HepG2 (cell line): ENCODE measurements at regions not wholly inside any gene's neighbourhood (a gene's known extent, or its start where the extent isn't known, plus 50 kb on each side); places are given as distances from the start of the nearest gene placed in this dataset.
A peak's percentile ranks its signal among the peaks of the same experiment; 100 is the strongest.

Experiments
- ATAC-seq: fragments of 200-7000 bp; cut with Tn5 transposase; 3 replicates; pipeline ENCODE4 v1.9.1; 2020; ENCODE audit warnings: mild to moderate bottlenecking, moderate library complexity
- BruUV-seq: library from RNA; stranded (reverse); fragments of 400-500 nt; replicated peaks from 2 replicates; lab custom pipeline; 2021; lab: Mats Ljungman, UMichigan
- CTCF ChIA-PET: fragments of 300-600 bp; formaldehyde crosslinking; extraction: SDS; loops from one replicate; lab custom pipeline; 2021; ENCODE audit warnings: low total read pairs, inconsistent platforms, low intra/inter-chr PET ratio; lab: Yijun Ruan, JAX
- POLR2A ChIA-PET: fragments of 350-600 bp; sonication (Branson Sonifier 250); formaldehyde crosslinking; loops from one replicate; lab custom pipeline; 2020; ENCODE audit warnings: antibody characterized with exemption, inconsistent platforms; lab: Yijun Ruan, JAX
- DNase-seq: peaks from one replicate; pipeline ENCODE4 v3.0.0-alpha.2; 2015; ENCODE audit warnings: low spot score
- FAIRE-seq: peaks from 3 replicates; lab custom pipeline; 2011; peaks lifted over from hg19 to GRCh38; lab: Jason Lieb, UNC
- H2AFZ ChIP-seq: one replicate; pipeline ENCODE4 v1.6.1; 2011; ENCODE audit warnings: low read length, inconsistent platforms
- H3K27ac ChIP-seq: fragments of 300-600 bp; 3 replicates; pipeline ENCODE4 v1.8.0; 2011; ENCODE audit warnings: mixed run types, mild to moderate bottlenecking, mixed read lengths, low read length, inconsistent platforms; ENCODE audit not compliant: insufficient read depth; ENCODE audit errors: extremely low read length
- H3K27me3 ChIP-seq, 2 experiments: fragments of 200-600 bp in 1 of 2; 2 replicates in 1 of 2; 3 replicates in 1 of 2; pipeline versions ENCODE4 v1.6.0 to v1.8.0; 2011; ENCODE audit warnings: low read length in 2 of 2, mild to moderate bottlenecking in 2 of 2, moderate library complexity in 2 of 2, inconsistent platforms in 1 of 2; ENCODE audit not compliant: insufficient read depth in 2 of 2, control insufficient read depth in 1 of 2
- H3K36me3 ChIP-seq, 2 experiments: fragments of 200-600 bp in 1 of 2; replicated peaks in 1 of 2; 2 replicates in 1 of 2; 3 replicates in 1 of 2; pipeline versions ENCODE4 v1.5.1 to v1.8.0; 2011; ENCODE audit warnings: low read length in 2 of 2, inconsistent platforms in 1 of 2; ENCODE audit not compliant: insufficient read depth in 2 of 2, control insufficient read depth in 1 of 2
- H3K4me1 ChIP-seq: 2 replicates; pipeline ENCODE4 v1.5.1; 2012; ENCODE audit warnings: low read length, inconsistent platforms; ENCODE audit not compliant: insufficient read depth
- H3K4me2 ChIP-seq: 2 replicates; pipeline ENCODE4 v1.6.0; 2011; ENCODE audit warnings: low read depth, low read length, inconsistent platforms
- H3K4me3 ChIP-seq, 3 experiments: fragments of 200-600 bp in 1 of 3; sonication (generic), shearing (Covaris generic) in 1 of 3; replicated peaks in 1 of 3; 2 replicates each; pipeline ENCODE4 v1.5.1; 2011 to 2016; ENCODE audit warnings: low read length in 3 of 3, inconsistent platforms in 2 of 3, low read depth in 2 of 3, mild to moderate bottlenecking in 2 of 3, control low read depth in 1 of 3, mixed read lengths in 1 of 3; ENCODE audit not compliant: insufficient read depth in 1 of 3
- H3K79me2 ChIP-seq: one replicate; pipeline ENCODE4 v1.6.1; 2011; ENCODE audit warnings: low read length, inconsistent platforms; ENCODE audit not compliant: insufficient read depth
- H3K9ac ChIP-seq: 2 replicates; pipeline ENCODE4 v1.6.0; 2011; ENCODE audit warnings: mild to moderate bottlenecking, low read depth, low read length, inconsistent platforms; ENCODE audit not compliant: insufficient read depth
- H3K9me3 ChIP-seq: 2 replicates; pipeline ENCODE4 v1.5.1; 2012; ENCODE audit warnings: mild to moderate bottlenecking, low read length
- H4K20me1 ChIP-seq: 2 replicates; pipeline ENCODE4 v1.6.0; 2011; ENCODE audit warnings: inconsistent platforms, mild to moderate bottlenecking, low read length, moderate library complexity; ENCODE audit not compliant: insufficient read depth
- MAFG ChIP-seq: sonication (generic); formaldehyde crosslinking; IDR thresholded peaks from 2 replicates; pipeline ENCODE4 v1.5.1; 2020; ENCODE audit warnings: mild to moderate bottlenecking, missing genetic modification reagents
- PAWR ChIP-seq: sonication (generic); formaldehyde crosslinking; IDR thresholded peaks from 2 replicates; pipeline ENCODE4 v1.4.0; 2020; ENCODE audit warnings: missing genetic modification reagents, mild to moderate bottlenecking, borderline replicate concordance
- RERE ChIP-seq: IDR thresholded peaks from 2 replicates; pipeline ENCODE4 v1.6.1; 2016; ENCODE audit warnings: low read depth, missing genetic modification reagents, missing compliant biosample characterization
- STAG1 ChIP-seq: sonication (generic); formaldehyde crosslinking; IDR thresholded peaks from 2 replicates; pipeline ENCODE4 v1.4.0; 2020; ENCODE audit warnings: missing genetic modification reagents
- ZNF552 ChIP-seq: sonication (generic); formaldehyde crosslinking; IDR thresholded peaks from 2 replicates; pipeline ENCODE4 v1.9.0; 2022; ENCODE audit warnings: missing genetic modification reagents, mild to moderate bottlenecking, borderline replicate concordance
- ZNF557 ChIP-seq: sonication (generic); formaldehyde crosslinking; IDR thresholded peaks from 2 replicates; pipeline ENCODE4 v1.4.0; 2020; ENCODE audit warnings: missing genetic modification reagents
- ZNF607 ChIP-seq: sonication (generic); formaldehyde crosslinking; IDR thresholded peaks from 2 replicates; pipeline ENCODE4 v1.5.1; 2020; ENCODE audit warnings: missing genetic modification reagents, mild to moderate bottlenecking, borderline replicate concordance
- WGBS: methylation state at CpG from one replicate; pipeline ENCODE4 v1.1.6; 2017; ENCODE audit warnings: low lambda C conversion rate; 5-methylcytosine and 5-hydroxymethylcytosine counted together
- in situ Hi-C: cut with HindIII; loops from 2 replicates; pipeline ENCODE4 v1.10.0; 2017; ENCODE audit warnings: low pct_unique_long_range_greater_than_20kb; ENCODE audit not compliant: extremely low pct_ligation_motif_present
- intact Hi-C: fragments of 100-400 bp; cut with micrococcal nuclease; formaldehyde crosslinking; loops from one replicate; pipeline ENCODE4 v1.10.0; 2022; ENCODE audit not compliant: unreplicated experiment

- Histone ChIP-seq H3K4me1 (no peaks in the 10 kb centered on the region), H3K9me3 (no peaks in the 10 kb centered on the region), H3K79me2 (no peaks in the 10 kb centered on the region), H3K36me3 (no peaks in the 10 kb centered on the region), H3K27me3 (peaks cover 2 to 15% of the 10 kb centered on the region in 2 experiments; a peak in 3 of 5 replicates), H3K4me2 (no peak overlapping the region), H3K9ac (no peak overlapping the region), H2AFZ (no peak overlapping the region), H4K20me1 (no peaks in the 10 kb centered on the region), H3K4me3 (no peak overlapping the region), H3K27ac (no peak overlapping the region)
- FAIRE-seq (no peak), ATAC-seq (peak; percentile 35; the same call in 1 of the 3 replicates), DNase-seq (no peak)
- in situ Hi-C loops = no loop called here
- intact Hi-C loops = no loop called here
- ChIA-PET POLR2A (no interaction called here), CTCF (no interaction called here)
- WGBS = 15% methylated on average over 7 of the region's 8 CpGs
- TF ChIP-seq PAWR (CRISPR knock-in tag) (no peak), MAFG (no peak), ZNF557 (no peak), STAG1 (CRISPR knock-in tag) (no peak), ZNF607 (CRISPR knock-in tag) (no peak), RERE (CRISPR knock-in tag) (no peak), ZNF552 (no peak)
- BruUV-seq = no TSS peak
Measured at GRCh38 chr1:231107151-231107550, 54.7 kb upstream of the TRIM67 start.
